ENCODE measurements at regions not wholly inside any gene's neighbourhood (a gene's known extent, or its start where the extent isn't known, plus 50 kb on each side); places are given as distances from the start of the nearest gene placed in this dataset.

DNA sequence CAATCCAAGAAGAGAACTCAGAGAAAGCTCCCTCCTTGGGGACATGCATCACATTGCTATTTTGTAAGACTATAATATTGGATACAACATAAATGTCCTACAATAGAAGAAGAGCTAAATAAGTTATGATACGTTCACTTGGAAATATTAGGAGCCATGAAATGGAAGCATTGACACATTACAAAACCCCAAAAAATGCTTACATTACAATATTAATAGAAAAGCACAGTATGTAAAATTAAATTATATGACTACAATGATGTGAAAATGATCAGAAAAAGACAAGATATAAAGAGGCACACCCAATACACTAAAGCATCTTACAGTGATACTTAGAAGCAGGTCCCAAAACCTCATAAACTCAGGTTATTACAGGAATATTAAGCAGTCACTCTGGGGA is 694.1 kb downstream of the TOX3 start:
- no peak for TF ChIP-seq CTCF (IDR thresholded peaks at IDR 0.05)
- no peak for TF ChIP-seq POLR2A (IDR thresholded peaks at IDR 0.05)
- TF ChIP-seq POLR2AphosphoS5 (IDR thresholded peaks at IDR 0.05; ENCODE audit: insufficient read depth in 1 of 2, low read depth in 1 of 2), result no peak

Data from vagina (tissue), 2 donors.